ENCODE measurements at regions not wholly inside any gene's neighbourhood (a gene's known extent, or its start where the extent isn't known, plus 50 kb on each side); places are given as distances from the start of the nearest gene placed in this dataset.
A peak's percentile ranks its signal among the peaks of the same experiment; 100 is the strongest.

- H3K27ac Mint-ChIP-seq: peak overlapping the region in 1 of 3 experiments; percentile 14; a peak in 2 of 7 replicates
- H3K9me3 Mint-ChIP-seq: peaks cover 0 to 9% of the 10 kb centered on the region in 2 experiments; a peak in 3 of 5 replicates
- H2AK5ac ChIP-seq (ENCODE audit: insufficient read length, low read length): no peak overlapping the region
- no peaks in the 10 kb centered on the region for H3K79me1 ChIP-seq (ENCODE audit: insufficient read depth, low read depth, low read length, poor library complexity, severe bottlenecking)
- H3K4me1 Mint-ChIP-seq: peaks cover 0 to 3% of the 10 kb centered on the region in 2 experiments; a peak in 1 of 4 replicates
- H3K18ac ChIP-seq (ENCODE audit: insufficient read length, low read depth, low read length): no peak overlapping the region
- no CpG with 5 or more reads among the region's 7 CpGs for WGBS (ENCODE audit: extremely low coverage, insufficient read length, low lambda C conversion rate)
- H3K4ac ChIP-seq (ENCODE audit: low read depth, low read length): no peak overlapping the region
- no peak overlapping the region for H3K4me3 Mint-ChIP-seq
- H4K5ac ChIP-seq (ENCODE audit: insufficient read length, low read depth, low read length): no peak overlapping the region
- DNase-seq: no peak
- TF ChIP-seq CTCF (conservative IDR thresholded peaks at IDR 0.05): no peak
- no peak overlapping the region for H3K56ac ChIP-seq (ENCODE audit: insufficient read length, low read depth, low read length)
- no peak overlapping the region for H2BK120ac ChIP-seq (ENCODE audit: low read depth, low read length, poor library complexity, severe bottlenecking)
- no peak overlapping the region for H3T11ph ChIP-seq (ENCODE audit: low read length)
- no peak overlapping the region for H2BK15ac ChIP-seq (ENCODE audit: low read depth, low read length)
- H3K9me3 ChIP-seq (ENCODE audit: control insufficient read depth, low read depth, low read length): no peaks in the 10 kb centered on the region
- H3K23me2 ChIP-seq (ENCODE audit: insufficient read length, low read depth, low read length, poor library complexity, severe bottlenecking): no peaks in the 10 kb centered on the region
- no peaks in the 10 kb centered on the region for H3K79me2 ChIP-seq (ENCODE audit: insufficient read depth, low read length)
- no peaks in the 10 kb centered on the region for H4K20me1 ChIP-seq (ENCODE audit: control insufficient read depth, insufficient read depth, insufficient read length)
- H3K14ac ChIP-seq (ENCODE audit: insufficient read depth, low read length): no peak overlapping the region
- H3K27me3 Mint-ChIP-seq (ENCODE audit: low read depth): no peaks in the 10 kb centered on the region
- H4K91ac ChIP-seq (ENCODE audit: insufficient read length, low read depth, low read length): no peak overlapping the region
- peaks cover 0 to 10% (median 3%) of the 10 kb centered on the region in 3 experiments; a peak in 4 of 7 replicates for H3K36me3 Mint-ChIP-seq (ENCODE audit: insufficient read depth in 1 of 3, low read depth in 3 of 3)
- H2BK20ac ChIP-seq (ENCODE audit: low read depth, low read length, poor library complexity, severe bottlenecking): no peak overlapping the region
- no peak overlapping the region for H2BK12ac ChIP-seq (ENCODE audit: insufficient read length, low read depth, low read length)
- no peak overlapping the region for H3K4me2 ChIP-seq (ENCODE audit: insufficient read depth, insufficient read length, low read length)
- H2AFZ ChIP-seq (ENCODE audit: low read length): peak overlapping the region; percentile 15
- no peaks in the 10 kb centered on the region for H3K27me3 ChIP-seq (ENCODE audit: insufficient read depth, low read length)
- no peak overlapping the region for H2BK5ac ChIP-seq (ENCODE audit: insufficient read length, low read length)
- H4K8ac ChIP-seq (replicated peaks; ENCODE audit: insufficient read length, low read depth, low read length): no peak overlapping the region
- H3K9ac ChIP-seq (ENCODE audit: extremely low read depth, insufficient read length, low read length): no peak overlapping the region
- H3K27ac ChIP-seq (ENCODE audit: insufficient read length, low read depth, low read length): no peak overlapping the region
- no peaks in the 10 kb centered on the region for H3K4me1 ChIP-seq (ENCODE audit: insufficient read depth, low read length)
- H3K23ac ChIP-seq (ENCODE audit: insufficient read length, low read depth, low read length): no peak overlapping the region
Observed at GRCh38 chr2:203808046-203808750, 59.4 kb upstream of the CTLA4 start.

All from H9 (cell line).